Lower leg skin (tissue), 4 donors: ENCODE measurements at regions not wholly inside any gene's neighbourhood (a gene's known extent, or its start where the extent isn't known, plus 50 kb on each side); places are given as distances from the start of the nearest gene placed in this dataset.

Experiments used
- DNase-seq, 2 donors: peaks; one replicate each; pipeline ENCODE4 v3.0.0-alpha.2; 2019; ENCODE audit warnings: low spot score in 2 of 2
- H3K4me3 ChIP-seq: fragments of 200-600 bp; sonication (generic); 2 replicates; pipeline ENCODE4 v1.5.1; 2017; ENCODE audit warnings: mild to moderate bottlenecking, low read depth; ENCODE audit not compliant: poor library complexity, severe bottlenecking
- POLR2A ChIP-seq, 2 donors: fragments of 450-650 bp; IDR thresholded peaks; one replicate each; pipeline ENCODE4 v1.6.1; 2016 to 2017; ENCODE audit warnings: antibody characterized with exemption in 2 of 2, mild to moderate bottlenecking in 1 of 2, moderate library complexity in 1 of 2
- WGBS, 2 donors: methylation state at CpG; one replicate each; pipeline ENCODE4 v1.1.5; 2018; 5-methylcytosine and 5-hydroxymethylcytosine counted together
- intact Hi-C: fragments of 100-400 bp; cut with DNase I; formaldehyde crosslinking; loops from one replicate; pipeline ENCODE4 v1.15.0; 2023; ENCODE audit warnings: low total_unique reads
- TF ChIP-seq, protein P1 (sequence below), 3 donors: fragments of 450-650 bp; IDR thresholded peaks; one replicate each; pipeline ENCODE4 v1.5.1; 2016; ENCODE audit warnings: antibody characterized with exemption in 3 of 3, mild to moderate bottlenecking in 3 of 3, moderate library complexity in 2 of 3

DNA sequence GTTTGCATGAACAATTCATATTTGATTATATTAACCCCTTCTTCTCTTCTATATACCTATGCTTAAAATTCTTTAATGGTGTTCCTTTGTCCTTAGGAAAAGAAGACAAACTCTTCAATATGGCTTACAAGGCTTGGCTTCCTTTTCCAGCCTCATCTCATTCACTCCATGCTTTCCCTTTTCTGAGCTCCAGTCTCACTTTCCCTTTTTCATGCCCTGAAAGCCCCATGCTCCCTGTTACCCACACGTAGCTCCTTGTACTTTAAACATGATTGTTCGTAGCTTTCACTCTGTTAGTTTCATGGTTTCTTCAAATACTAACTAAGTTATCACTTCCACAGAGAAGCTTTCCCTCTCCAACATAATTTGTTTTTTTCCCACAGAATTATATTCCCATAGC lies 161.3 kb downstream of the UBE2E3 start:
- TF ChIP-seq, protein P1, sequence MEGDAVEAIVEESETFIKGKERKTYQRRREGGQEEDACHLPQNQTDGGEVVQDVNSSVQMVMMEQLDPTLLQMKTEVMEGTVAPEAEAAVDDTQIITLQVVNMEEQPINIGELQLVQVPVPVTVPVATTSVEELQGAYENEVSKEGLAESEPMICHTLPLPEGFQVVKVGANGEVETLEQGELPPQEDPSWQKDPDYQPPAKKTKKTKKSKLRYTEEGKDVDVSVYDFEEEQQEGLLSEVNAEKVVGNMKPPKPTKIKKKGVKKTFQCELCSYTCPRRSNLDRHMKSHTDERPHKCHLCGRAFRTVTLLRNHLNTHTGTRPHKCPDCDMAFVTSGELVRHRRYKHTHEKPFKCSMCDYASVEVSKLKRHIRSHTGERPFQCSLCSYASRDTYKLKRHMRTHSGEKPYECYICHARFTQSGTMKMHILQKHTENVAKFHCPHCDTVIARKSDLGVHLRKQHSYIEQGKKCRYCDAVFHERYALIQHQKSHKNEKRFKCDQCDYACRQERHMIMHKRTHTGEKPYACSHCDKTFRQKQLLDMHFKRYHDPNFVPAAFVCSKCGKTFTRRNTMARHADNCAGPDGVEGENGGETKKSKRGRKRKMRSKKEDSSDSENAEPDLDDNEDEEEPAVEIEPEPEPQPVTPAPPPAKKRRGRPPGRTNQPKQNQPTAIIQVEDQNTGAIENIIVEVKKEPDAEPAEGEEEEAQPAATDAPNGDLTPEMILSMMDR (IDR thresholded peaks at IDR 0.05), result no peak
- TF ChIP-seq POLR2A (IDR thresholded peaks at IDR 0.05), result no peak
- H3K4me3 ChIP-seq, result no peak overlapping the region
- WGBS, 2 donors, result 91 to 94% methylated on average over 2 of the region's 2 CpGs
- DNase-seq, result no peak
- intact Hi-C loops, result no loop called here

DNA sequence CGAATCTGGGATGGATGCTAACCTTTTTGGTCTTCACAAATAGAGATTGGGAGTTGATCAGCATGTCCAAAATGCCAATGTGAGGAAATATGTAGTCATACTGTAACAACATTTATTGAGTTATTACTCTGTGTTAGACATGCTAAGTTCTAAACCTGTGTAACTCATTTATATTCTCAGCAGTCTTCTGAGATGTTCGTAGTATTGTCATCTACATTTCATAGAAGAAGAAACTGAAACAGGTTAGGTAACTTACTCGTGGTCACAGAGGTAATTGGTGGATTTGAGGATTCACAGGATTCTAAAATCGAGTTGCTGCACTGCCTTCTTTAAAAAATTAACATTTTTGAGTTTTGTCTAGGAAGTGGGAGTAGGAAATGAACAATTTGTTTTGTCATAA lies 162.1 kb downstream of the UBE2E3 start:
- no peak for DNase-seq
- intact Hi-C loops, result no loop called here
- TF ChIP-seq, protein P1 (IDR thresholded peaks at IDR 0.05), result no peak
- TF ChIP-seq POLR2A (IDR thresholded peaks at IDR 0.05), result no peak
- H3K4me3 ChIP-seq, result no peak overlapping the region
- 74 to 80% methylated on average over 4 of the region's 4 CpGs for WGBS, 2 donors

DNA sequence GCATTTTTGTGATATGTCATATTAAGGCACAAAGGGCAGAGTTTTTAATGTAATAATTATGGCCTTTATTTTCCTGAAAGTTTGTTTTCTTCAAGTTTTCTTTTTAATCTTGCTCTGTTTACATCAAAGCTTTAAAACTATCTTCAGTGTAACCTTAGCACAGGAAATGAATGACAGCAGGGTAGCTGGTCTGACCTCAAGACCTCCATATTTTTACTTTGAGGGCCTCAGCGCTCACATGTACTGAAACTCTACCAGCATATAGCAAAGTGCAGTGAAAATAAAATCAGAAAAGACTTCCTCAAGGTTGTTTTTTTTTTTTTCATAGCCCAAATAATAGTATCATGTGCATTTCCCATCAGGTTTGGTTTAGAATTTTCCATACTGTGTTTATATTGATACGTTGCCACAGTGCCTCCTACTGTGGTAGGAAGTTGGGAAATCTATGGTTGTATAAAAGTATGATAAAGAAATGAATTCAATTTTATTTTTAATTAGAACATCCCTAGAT lies 163.4 kb downstream of the UBE2E3 start:
- H3K4me3 ChIP-seq, result no peak overlapping the region
- WGBS, 2 donors, result 83 to 95% methylated on average over 2 of the region's 2 CpGs
- no peak for TF ChIP-seq POLR2A (IDR thresholded peaks at IDR 0.05)
- TF ChIP-seq, protein P1 (IDR thresholded peaks at IDR 0.05), result no peak
- DNase-seq, result no peak
- intact Hi-C loops, result no loop called here

DNA sequence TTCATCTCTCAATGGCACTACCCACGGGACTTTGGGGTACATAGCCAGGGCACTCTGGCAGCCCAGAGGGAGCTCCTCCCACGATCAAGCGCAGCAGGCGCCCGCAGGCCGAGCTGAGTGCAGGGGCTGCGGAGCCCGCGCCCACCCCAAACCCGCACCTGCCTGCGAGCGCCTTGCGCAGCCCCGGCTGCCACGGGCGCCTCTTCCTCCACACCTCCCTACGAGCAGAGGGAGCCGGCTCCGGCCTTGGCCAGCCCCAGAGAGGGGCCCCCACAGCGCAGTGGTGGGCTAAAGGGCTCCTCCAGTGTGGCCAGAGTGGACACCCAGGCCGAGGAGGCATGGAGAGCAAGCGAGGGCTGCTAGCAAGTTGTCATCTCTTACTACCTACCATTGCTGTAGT lies 165.2 kb downstream of the UBE2E3 start:
- H3K4me3 ChIP-seq, result no peak overlapping the region
- no peak for DNase-seq
- no peak for TF ChIP-seq POLR2A (IDR thresholded peaks at IDR 0.05)
- TF ChIP-seq, protein P1 (IDR thresholded peaks at IDR 0.05), result no peak
- WGBS, 2 donors, result 94% methylated on average over 5 to 22 of the region's 22 CpGs
- intact Hi-C loops, result no loop called here

DNA sequence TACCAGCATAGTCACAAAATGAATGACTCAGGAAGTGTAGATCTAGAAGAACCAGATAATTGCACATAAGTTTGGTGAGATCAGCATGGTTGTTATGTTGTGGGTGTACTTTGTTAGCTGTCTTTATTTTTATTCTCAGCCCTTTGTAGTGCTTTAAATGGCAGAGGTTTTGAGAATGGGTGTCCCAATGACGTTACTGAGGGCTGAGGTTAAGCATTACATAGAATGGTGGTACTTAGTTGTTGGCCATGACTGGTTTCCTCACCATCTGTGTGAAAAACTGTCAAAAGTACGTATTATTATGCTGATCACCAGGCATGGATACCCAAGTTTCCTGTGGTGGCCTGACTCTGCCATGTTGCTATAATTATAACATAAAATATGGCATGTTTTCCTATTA lies 165.8 kb downstream of the UBE2E3 start:
- intact Hi-C loops, result no loop called here
- no peak for DNase-seq
- 82 to 86% methylated on average over 2 of the region's 2 CpGs for WGBS, 2 donors
- no peak overlapping the region for H3K4me3 ChIP-seq
- TF ChIP-seq POLR2A (IDR thresholded peaks at IDR 0.05), result no peak
- TF ChIP-seq, protein P1 (IDR thresholded peaks at IDR 0.05), result no peak

DNA sequence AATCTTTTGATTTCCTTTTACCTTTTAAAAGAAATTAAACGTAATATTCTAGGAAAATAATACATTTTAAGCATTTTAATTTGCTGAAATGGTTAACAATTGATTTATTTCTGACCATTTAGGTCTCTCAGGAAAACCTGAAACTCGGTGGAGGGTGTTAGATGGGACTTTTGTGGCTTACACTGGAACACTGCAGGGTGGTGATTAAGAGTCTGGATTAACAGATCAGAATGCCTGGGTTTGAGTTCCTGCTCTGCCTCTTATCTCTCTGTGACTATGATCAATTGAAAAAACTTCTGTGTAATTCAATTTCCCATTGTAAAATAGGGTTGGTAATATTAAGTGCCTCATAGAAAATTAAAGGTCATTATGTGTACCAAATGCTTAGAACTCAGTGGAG lies 168.7 kb downstream of the UBE2E3 start:
- WGBS, 2 donors, result 74 to 82% methylated on average over 2 of the region's 2 CpGs
- intact Hi-C loops, result no loop called here
- TF ChIP-seq POLR2A (IDR thresholded peaks at IDR 0.05), result no peak
- TF ChIP-seq, protein P1 (IDR thresholded peaks at IDR 0.05), result no peak
- DNase-seq, result no peak
- no peak overlapping the region for H3K4me3 ChIP-seq
